GM13977 (cell line): ENCODE measurements at regions not wholly inside any gene's neighbourhood (a gene's known extent, or its start where the extent isn't known, plus 50 kb on each side); places are given as distances from the start of the nearest gene placed in this dataset.

Source experiments
- DNase-seq: peaks from one replicate; pipeline ENCODE4 v3.0.0; 2012; ENCODE audit warnings: low spot score
- in situ Hi-C: fragments of 300-500 bp; cut with MboI; formaldehyde crosslinking; loops from one replicate; pipeline ENCODE4 v1.12.0; 2022; ENCODE audit warnings: low sequenced_read_pairs, low pct_unique_long_range_greater_than_20kb, mixed read lengths, inconsistent platforms; ENCODE audit not compliant: unreplicated experiment
- TF ChIP-seq, protein P1 (sequence below): IDR thresholded peaks from 2 replicates; pipeline ENCODE4 v1.5.1; 2012; ENCODE audit warnings: mild to moderate bottlenecking, control low read depth; ENCODE audit not compliant: insufficient read depth; ENCODE audit errors: extremely low read depth, missing control alignments

GRCh38 chr17:70769956-70770355 is 600.6 kb downstream of the KCNJ2 start:
- in situ Hi-C loops = loop anchor here (25.0 kb wide), 1 partner anchor 1767 kb away; no protein-coding TSS in a partner anchor
- no peak for DNase-seq
- TF ChIP-seq, protein P1, sequence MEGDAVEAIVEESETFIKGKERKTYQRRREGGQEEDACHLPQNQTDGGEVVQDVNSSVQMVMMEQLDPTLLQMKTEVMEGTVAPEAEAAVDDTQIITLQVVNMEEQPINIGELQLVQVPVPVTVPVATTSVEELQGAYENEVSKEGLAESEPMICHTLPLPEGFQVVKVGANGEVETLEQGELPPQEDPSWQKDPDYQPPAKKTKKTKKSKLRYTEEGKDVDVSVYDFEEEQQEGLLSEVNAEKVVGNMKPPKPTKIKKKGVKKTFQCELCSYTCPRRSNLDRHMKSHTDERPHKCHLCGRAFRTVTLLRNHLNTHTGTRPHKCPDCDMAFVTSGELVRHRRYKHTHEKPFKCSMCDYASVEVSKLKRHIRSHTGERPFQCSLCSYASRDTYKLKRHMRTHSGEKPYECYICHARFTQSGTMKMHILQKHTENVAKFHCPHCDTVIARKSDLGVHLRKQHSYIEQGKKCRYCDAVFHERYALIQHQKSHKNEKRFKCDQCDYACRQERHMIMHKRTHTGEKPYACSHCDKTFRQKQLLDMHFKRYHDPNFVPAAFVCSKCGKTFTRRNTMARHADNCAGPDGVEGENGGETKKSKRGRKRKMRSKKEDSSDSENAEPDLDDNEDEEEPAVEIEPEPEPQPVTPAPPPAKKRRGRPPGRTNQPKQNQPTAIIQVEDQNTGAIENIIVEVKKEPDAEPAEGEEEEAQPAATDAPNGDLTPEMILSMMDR = no peak

DNA sequence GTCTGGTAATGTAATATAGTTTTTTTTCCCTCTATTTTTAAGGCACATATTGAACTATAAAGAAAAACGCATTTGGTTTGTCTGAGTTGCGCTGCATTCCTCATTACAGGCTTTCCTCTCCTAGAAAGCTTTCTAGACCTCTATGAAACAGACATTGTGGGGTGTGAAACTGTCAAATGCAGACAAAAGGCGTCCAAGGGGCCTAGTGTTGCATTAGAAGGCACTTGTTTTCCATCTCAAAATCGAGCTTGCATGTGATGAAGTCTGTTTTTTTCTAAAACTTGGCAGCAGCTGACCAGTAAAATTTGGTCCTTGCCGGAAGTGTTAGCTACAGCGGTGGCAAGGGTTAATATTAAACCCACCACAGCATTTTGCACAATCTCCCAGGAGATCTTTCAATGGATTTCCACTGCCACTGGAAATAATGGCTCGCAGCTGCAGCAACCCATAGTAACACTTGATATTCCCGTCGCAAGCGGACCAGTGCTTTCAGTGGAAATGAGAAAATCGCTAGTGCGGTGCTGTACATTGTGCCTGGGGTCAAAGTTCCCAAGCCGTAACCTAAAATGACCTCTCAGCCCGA is 602.6 kb downstream of the KCNJ2 start:
- no peak for DNase-seq
- in situ Hi-C loops = loop anchor here (25.0 kb wide), 1 partner anchor 1765 kb away; no protein-coding TSS in a partner anchor
- TF ChIP-seq, protein P1 = no peak

GRCh38 chr17:70772761-70773160 is 603.4 kb downstream of the KCNJ2 start:
- DNase-seq = no peak
- TF ChIP-seq, protein P1 = no peak
- in situ Hi-C loops = loop anchor here (25.0 kb wide), 1 partner anchor 1765 kb away; no protein-coding TSS in a partner anchor

DNA sequence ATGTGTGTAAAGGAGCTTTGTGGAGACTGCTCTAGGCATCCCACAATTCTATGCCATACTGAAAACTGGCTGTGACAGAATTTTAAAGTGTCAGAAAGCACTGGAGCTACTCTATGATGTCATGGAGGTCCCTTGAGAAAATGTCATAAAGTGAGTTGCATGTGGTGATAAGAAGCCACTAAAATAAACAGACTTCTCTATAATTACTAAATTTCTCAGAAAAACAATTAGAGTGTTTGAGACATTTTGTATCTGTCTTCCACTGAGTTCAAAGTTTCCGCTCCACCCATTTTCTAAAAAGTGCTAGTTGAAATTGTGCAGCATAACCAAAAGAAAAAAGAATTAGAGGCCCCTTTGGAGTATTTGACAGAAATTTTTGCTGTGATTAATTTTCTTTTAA is 603.9 kb downstream of the KCNJ2 start:
- TF ChIP-seq, protein P1 = no peak
- in situ Hi-C loops = loop anchor here (25.0 kb wide), 1 partner anchor 1764 kb away; no protein-coding TSS in a partner anchor
- DNase-seq = no peak

DNA sequence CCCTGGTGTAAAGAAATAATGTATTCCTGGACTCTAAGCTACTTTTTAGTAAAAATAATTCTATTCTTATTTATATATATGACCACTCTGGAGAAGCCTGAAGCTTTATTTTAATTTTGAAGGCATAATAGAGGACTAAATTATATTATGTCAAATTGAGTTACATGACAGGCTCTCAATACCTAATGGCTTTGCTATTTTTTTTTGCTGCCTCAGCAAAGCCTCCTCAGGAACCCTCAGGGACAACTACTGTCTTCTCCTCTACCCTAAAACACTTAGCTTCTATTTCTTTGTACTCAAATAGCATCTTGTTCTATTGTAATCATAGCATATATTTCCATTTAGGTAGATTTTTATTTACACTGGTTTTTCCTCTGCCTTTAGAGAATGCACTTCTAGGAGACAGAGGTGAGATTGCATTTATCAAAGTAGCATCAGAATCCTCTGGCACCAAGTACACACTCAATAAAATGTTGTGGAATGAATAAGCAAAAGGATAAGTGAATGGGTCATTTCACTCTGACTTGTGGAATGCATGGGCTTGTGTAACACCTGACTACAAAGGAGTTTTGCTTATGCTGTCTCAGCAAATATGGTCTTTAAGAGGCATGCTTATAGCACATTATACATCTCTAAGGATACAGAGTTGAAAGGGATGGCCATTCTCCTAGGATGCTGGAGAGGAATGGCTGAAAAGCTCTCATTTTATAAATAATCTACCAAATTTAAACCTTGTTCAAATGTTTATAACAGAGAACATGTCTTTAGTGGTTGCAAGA is 605.2 kb downstream of the KCNJ2 start:
- TF ChIP-seq, protein P1 = no peak
- no peak for DNase-seq
- in situ Hi-C loops = loop anchor here (25.0 kb wide), 1 partner anchor 1763 kb away; no protein-coding TSS in a partner anchor

GRCh38 chr17:70775679-70776078 is 606.3 kb downstream of the KCNJ2 start:
- DNase-seq = no peak
- TF ChIP-seq, protein P1 = no peak
- in situ Hi-C loops = no loop called here
